AG09319 (cell line): ENCODE measurements at regions not wholly inside any gene's neighbourhood (a gene's known extent, or its start where the extent isn't known, plus 50 kb on each side); places are given as distances from the start of the nearest gene placed in this dataset.
A peak's percentile ranks its signal among the peaks of the same experiment; 100 is the strongest.

Experiments
- DNase-seq: peaks from one replicate; pipeline ENCODE4 v3.0.0-alpha.2; 2010; ENCODE audit warnings: low read depth; ENCODE audit errors: extremely low read depth
- CTCF ChIP-seq: IDR thresholded peaks from 2 replicates; pipeline ENCODE4 v1.5.1; 2011; ENCODE audit warnings: low read depth, mild to moderate bottlenecking, inconsistent platforms, low read length, moderate library complexity

GRCh38 chr13:48592688-48593049 lies 59.8 kb upstream of the RCBTB2 start:
- no peak for TF ChIP-seq CTCF
- DNase-seq: no peak

GRCh38 chr13:48593536-48593935 lies 60.2 kb upstream of the CYSLTR2 start:
- TF ChIP-seq CTCF: no peak
- DNase-seq: no peak

- no peak for DNase-seq
- no peak for TF ChIP-seq CTCF
These were observed 59.5 kb upstream of the CYSLTR2 start for GRCh38 chr13:48594096-48594815.

GRCh38 chr13:48595431-48596429 lies 58.0 kb upstream of the CYSLTR2 start:
- peak; percentile 52 for TF ChIP-seq CTCF
- DNase-seq: peak; percentile 14

GRCh38 chr13:48600374-48601364 lies 53.1 kb upstream of the CYSLTR2 start:
- peak; percentile 18 for DNase-seq

More at GRCh38 chr13:48600374-48601364, 53.1 kb upstream of the CYSLTR2 start:
- no peak for TF ChIP-seq CTCF
